Hematopoietic multipotent progenitor cell treated with erythropoietin and hydrocortisone succinate and interleukin-3 and kit ligand, for 8 days (in vitro differentiated cells): ENCODE measurements at regions not wholly inside any gene's neighbourhood (a gene's known extent, or its start where the extent isn't known, plus 50 kb on each side); places are given as distances from the start of the nearest gene placed in this dataset.
"Not testable (repeated sequence)": the region's sequence is repeated elsewhere in the genome, so short reads cannot be mapped to it uniquely, and the experiment has no call there.

Experiments used
- DNase-seq: peaks from one replicate; pipeline ENCODE4 v3.0.0-alpha.2; 2015

- no peak for DNase-seq
Observed at GRCh38 chr3:30305021-30305420, 301.4 kb upstream of the TGFBR2 start.

DNA sequence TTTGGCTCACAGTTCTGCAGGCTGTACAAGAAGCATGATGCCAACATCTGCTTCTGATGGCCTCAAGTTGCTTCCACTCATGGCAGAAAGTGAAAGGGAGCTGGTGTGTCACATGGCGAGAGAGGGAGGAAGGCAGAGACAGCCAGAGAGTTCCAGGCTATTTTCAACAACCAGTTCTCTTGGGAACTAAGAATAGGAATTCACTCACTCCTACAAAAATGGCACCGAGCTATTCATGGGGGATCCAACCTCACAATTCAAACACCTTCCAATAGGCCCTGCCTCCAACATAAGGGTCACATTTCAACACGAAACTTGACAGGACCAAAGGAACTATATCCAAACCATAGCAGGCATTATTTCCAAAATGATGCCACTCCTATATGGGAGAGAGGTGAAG lies 299.5 kb upstream of the TGFBR2 start:
- no peak for DNase-seq

DNA sequence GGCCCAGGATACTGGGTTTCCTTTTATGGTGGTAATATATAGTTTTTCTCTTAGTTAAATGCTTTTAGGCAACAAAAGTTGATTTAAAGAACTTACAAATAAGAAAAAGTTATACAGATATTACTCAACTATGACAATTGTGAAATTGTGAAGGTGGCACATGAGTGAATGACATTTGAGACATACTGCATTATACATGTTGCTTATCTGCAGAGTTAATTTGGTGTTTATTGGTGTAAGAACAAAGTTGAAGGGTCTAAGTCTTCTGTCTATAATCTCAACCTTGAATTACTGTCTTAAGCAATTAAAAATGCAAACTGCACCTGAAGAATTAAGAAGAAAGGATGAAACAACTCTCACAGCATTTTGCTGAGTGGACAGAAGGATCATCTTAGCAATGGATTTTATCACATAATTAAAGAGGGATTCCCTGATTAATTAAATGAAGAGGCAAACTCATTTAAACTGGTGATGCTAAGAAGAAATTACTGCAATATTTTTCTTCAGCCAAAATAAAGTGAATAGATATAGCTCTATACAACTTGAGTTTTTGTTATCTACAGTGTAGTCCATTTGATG lies 298.9 kb upstream of the TGFBR2 start:
- no peak for DNase-seq

GRCh38 chr3:30308131-30308530 lies 298.3 kb upstream of the TGFBR2 start:
- no peak for DNase-seq

- no peak for DNase-seq
Observed at GRCh38 chr3:30309961-30310954, 296.1 kb upstream of the TGFBR2 start.

DNA sequence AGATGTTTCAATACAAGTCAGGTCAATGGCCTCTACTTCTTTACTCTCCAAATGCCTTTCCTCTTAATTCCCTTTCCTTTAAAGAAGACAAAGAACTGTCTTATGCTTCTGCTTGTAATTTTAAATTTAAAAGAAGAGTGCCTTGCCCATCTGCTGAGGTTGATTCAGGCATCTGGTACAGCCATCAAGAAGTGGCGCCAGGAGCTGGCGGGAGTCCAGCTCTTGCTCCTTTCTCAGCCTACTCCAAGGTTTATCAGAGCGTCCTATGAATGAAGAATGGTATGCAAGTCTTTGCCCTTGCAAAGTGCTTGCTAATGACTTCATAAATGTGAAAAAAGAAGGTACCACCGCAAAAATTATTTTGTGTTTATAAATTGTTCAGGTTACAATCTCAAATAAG lies 294.6 kb upstream of the TGFBR2 start:
- no peak for DNase-seq

DNA sequence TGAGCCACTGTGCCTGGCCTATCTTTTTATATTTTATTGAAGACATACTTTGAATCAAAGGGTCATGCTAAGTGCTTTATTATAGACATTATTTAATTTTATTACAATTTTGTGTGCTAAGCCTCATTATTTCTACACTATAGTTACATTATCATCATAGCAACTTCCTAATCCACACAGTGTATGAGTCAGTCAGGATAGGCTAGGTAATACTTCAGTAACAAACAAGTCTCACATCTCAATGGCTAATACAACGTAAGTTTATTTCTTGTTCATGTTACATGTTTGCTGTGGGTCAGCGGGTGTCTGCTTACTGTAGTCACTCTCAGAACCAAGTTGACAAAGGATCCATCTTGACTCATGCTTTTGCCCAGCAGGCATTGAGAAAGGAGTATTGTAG lies 292.6 kb upstream of the TGFBR2 start:
- DNase-seq: no peak

- no peak for DNase-seq
Observed at GRCh38 chr3:30314757-30315325, 291.6 kb upstream of the TGFBR2 start.

DNA sequence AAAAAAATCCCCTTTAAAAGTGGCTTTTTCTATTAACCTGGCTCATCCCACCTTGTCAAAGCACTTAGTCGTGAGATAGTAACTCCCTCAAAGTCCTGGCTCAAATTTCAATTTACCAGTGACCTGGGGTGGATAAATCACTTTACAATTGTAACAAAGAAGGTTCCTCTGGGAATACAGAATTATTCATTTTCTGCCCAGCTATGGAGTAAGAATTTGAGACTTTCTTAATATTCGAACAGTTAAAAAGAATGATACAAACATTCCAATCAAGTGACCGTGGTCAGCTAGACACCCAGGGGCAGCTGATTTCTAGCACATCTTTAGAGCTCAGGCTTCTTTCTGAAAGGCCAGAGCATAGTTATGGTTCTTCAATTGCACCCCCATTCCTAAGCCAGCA lies 291.0 kb upstream of the TGFBR2 start:
- no peak for DNase-seq

GRCh38 chr3:30317561-30317960 lies 288.8 kb upstream of the TGFBR2 start:
- no peak for DNase-seq

DNA sequence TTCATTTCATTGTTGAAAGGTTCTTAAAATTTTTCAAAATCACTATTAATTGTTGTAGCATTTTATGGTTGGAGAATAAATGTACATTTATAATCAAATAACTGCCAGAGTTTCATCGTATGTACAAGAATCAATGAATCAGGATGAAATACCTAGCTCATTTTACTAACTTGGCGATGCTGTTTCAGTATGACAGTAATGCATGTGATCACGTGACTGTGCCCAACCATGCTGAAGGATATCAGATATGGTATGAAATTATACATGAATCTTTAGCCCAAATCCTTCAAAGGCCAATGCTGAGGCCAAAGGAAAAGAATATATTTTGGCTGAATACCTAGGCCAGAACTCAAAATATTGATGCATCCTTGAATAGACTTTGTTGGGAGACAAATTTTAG lies 288.3 kb upstream of the TGFBR2 start:
- no peak for DNase-seq

- DNase-seq: peak; percentile 56
Observed at GRCh38 chr3:30319713-30320112, 286.7 kb upstream of the TGFBR2 start.

GRCh38 chr3:30320392-30320791 lies 286.0 kb upstream of the TGFBR2 start:
- no peak for DNase-seq

- DNase-seq: no peak
Observed at GRCh38 chr3:30321065-30321464, 285.3 kb upstream of the TGFBR2 start.

- DNase-seq: not testable (repeated sequence)
Observed at GRCh38 chr3:30323649-30324048, 282.8 kb upstream of the TGFBR2 start.

DNA sequence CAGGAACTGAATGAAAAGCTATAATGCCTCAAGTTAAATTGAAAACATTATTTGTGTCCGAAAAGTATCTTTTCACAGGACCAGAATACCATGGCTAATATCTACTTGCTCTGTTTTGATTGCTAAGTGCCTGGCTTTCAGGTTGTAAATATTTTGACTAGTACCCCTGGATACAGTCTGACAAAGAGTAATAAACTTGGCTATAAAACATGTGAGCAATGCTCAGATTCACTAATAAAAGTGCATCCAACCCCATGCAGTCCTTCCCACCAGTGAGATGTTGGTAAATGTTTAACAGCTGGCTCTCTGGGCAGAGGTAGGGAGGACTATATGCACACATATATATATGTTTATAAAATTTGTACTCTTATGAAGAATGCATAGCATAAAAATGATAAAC lies 281.8 kb upstream of the TGFBR2 start:
- no peak for DNase-seq

DNA sequence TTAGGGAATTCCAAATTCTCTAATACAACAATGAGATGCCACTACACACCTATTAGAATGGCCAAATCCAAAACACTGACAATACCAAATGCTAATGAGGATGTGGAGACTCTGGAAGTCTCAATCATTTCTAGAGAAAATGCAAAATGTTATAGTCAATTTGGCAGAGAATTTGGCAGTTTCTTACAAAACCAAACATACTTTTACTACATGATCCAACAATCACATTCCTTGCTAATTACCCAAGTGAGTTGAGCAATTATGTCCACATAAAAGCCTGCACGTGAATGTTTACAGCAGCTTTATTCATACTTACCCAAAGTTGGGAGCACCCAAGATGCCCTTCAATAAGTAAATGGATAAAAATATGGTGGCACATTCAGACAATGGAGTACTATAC lies 278.4 kb upstream of the TGFBR2 start:
- DNase-seq: not testable (repeated sequence)

GRCh38 chr3:30328935-30329334 lies 277.5 kb upstream of the TGFBR2 start:
- not testable (repeated sequence) for DNase-seq

DNA sequence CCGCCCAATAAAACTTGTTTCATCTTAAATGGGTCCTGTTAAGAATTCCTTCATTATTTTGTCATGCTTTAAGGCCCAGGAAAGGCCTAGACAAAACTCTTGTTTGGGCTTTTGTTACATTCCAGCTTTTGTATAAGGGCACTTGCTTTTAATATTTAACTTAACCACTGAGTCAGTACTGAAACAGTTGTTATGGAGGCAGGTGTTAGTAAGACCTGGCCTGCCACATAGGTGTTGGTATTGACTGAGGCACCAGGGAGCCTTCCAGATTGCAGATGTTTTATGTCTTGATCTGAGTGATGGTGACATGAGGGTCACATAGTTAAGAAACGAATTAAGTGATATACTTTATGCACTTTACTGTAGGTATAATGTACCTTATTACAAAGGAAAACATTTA lies 274.9 kb upstream of the TGFBR2 start:
- DNase-seq: no peak

- DNase-seq: no peak
Observed at GRCh38 chr3:30332196-30333021, 274.0 kb upstream of the TGFBR2 start.

- DNase-seq: no peak
Observed at GRCh38 chr3:30333143-30333542, 273.3 kb upstream of the TGFBR2 start.

- no peak for DNase-seq
Observed at GRCh38 chr3:30333903-30334302, 272.5 kb upstream of the TGFBR2 start.

DNA sequence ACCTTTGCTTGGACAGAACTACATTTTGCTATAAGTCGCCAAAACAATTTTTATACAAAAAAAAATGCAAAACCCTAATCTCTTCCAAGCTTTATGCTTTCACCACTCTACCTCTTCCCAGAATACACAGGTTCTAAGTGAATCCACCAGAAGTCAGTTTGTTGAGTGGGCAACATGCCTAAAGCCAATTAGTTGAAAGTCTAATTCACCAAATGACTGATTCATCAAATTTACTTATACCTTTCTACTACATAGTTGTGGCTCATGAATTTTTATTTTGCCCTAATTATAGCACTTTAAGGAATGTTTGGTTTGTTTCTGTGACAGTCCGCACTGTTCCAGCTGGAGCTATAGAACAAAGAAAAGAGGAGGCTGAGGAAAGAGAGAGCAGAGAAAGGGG lies 265.9 kb upstream of the TGFBR2 start:
- DNase-seq: no peak
